ENCODE measurements at regions not wholly inside any gene's neighbourhood (a gene's known extent, or its start where the extent isn't known, plus 50 kb on each side); places are given as distances from the start of the nearest gene placed in this dataset.
"Not testable (repeated sequence)": the region's sequence is repeated elsewhere in the genome, so short reads cannot be mapped to it uniquely, and the experiment has no call there.

DNA sequence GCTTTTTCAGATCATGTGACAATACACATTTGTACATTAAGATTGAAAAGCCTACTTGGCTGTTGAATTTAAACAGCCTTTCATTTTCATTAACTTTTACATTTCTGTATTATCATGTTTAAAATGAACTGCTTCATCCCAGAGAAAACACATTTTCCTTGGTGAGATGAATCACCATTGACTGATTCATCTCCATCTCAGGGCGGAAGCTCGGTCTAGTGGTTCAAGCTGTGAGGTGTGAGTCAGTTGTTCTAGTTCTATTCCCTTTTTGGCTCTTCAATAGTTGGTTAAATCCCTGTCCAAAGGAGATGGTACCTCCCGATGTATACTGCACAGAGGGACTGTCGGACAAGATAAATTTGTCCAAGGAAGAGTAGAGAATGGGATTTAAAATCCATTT is 189.7 kb downstream of the ADCYAP1 start:
- no peak overlapping the region for H3K27ac ChIP-seq
- TF ChIP-seq ZFX (IDR thresholded peaks at IDR 0.05; ENCODE audit: borderline replicate concordance): no peak
- TF ChIP-seq, protein P1, sequence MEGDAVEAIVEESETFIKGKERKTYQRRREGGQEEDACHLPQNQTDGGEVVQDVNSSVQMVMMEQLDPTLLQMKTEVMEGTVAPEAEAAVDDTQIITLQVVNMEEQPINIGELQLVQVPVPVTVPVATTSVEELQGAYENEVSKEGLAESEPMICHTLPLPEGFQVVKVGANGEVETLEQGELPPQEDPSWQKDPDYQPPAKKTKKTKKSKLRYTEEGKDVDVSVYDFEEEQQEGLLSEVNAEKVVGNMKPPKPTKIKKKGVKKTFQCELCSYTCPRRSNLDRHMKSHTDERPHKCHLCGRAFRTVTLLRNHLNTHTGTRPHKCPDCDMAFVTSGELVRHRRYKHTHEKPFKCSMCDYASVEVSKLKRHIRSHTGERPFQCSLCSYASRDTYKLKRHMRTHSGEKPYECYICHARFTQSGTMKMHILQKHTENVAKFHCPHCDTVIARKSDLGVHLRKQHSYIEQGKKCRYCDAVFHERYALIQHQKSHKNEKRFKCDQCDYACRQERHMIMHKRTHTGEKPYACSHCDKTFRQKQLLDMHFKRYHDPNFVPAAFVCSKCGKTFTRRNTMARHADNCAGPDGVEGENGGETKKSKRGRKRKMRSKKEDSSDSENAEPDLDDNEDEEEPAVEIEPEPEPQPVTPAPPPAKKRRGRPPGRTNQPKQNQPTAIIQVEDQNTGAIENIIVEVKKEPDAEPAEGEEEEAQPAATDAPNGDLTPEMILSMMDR (IDR thresholded peaks at IDR 0.05): no peak

- H3K27ac ChIP-seq: not testable (repeated sequence)
Observed at GRCh38 chr18:1097991-1098735, 193.5 kb downstream of the ADCYAP1 start.

DNA sequence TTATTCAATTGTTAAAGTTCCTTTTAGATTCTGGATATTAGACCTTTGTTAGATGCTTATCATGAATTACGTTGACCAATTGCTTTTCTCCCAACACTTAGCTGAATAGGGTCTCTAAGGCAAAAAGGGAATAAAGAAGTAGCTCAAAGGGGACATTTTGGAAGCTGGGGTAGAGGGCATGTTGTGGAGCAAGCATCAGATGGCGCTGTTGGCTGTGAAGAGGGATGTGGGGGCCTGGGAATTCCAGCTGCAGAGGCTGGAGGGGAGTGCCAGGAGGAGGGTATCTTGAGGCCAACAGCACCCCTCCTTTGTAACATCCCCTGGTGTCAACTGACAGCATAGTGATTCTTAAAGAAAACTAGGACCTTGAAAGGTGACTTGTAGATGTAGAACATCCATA is 198.2 kb downstream of the ADCYAP1 start:
- no peak for TF ChIP-seq ZFX (IDR thresholded peaks at IDR 0.05; ENCODE audit: borderline replicate concordance)
- TF ChIP-seq, protein P1 (IDR thresholded peaks at IDR 0.05): no peak
- no peak overlapping the region for H3K27ac ChIP-seq

DNA sequence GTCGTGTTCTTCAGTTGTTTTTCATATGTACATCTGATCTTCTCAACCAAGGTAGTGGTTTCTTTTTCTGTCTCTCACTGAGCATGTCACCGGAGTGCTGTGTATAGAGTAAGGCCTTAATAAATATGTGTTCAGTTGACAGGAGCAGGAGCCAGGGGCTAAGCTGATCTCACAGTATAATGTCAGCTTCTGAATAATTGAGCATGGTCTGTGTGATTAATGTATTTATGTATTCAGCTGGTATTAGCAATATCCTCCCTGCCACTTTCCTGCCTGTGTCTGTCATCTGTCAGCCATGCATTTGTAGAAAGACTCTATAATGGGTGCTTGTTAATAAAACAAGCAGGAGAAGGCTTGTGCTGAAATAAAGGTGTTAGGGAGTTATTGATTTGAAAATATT is 198.9 kb downstream of the ADCYAP1 start:
- no peak overlapping the region for H3K27ac ChIP-seq
- TF ChIP-seq, protein P1 (IDR thresholded peaks at IDR 0.05): no peak
- TF ChIP-seq ZFX (IDR thresholded peaks at IDR 0.05; ENCODE audit: borderline replicate concordance): no peak

- no peak for TF ChIP-seq ZFX (IDR thresholded peaks at IDR 0.05; ENCODE audit: borderline replicate concordance)
- H3K27ac ChIP-seq: no peak overlapping the region
Observed at GRCh38 chr18:1104181-1104881, 199.7 kb downstream of the ADCYAP1 start.

DNA sequence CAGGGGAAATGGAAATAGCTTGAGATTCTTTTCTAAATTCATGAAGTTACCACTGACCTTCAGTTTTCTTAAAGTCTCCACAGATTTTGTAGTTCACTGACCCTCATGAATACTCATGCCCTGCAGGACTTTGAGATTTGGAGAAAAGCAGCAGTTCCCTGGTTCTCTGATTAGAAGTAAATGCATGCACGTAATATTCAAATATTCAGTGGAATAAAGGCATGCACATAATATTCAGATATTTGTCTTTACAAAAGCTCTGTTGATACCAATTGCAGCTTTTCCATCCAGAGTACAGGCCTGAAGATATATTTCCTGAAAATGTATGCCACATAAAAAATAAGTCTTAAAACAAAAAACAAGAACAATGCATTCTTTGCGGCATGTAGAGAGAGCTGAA is 219.8 kb downstream of the ADCYAP1 start:
- no peak overlapping the region for H3K27ac ChIP-seq
- TF ChIP-seq, protein P1 (IDR thresholded peaks at IDR 0.05): no peak
- TF ChIP-seq ZFX (IDR thresholded peaks at IDR 0.05; ENCODE audit: borderline replicate concordance): no peak

DNA sequence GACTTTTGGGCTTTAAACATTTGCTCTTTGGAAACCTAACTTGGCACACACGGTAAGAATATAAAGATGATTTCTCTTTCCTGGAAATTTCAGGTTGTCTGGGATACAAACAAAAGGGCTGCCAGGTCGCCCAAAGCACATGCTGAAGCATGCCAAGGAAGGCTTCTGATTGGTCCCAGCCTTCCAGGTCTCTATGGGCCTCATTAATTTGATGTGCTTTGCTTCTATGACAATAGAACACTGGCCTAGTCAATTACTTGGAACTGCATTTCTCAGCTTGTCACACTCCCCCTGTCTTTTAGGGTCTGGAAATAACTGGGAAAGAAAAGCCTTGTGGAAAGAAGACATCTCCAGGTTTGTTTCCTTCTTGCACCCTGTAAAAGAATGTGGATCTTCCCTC is 228.9 kb downstream of the ADCYAP1 start:
- no peak overlapping the region for H3K27ac ChIP-seq
- no peak for TF ChIP-seq ZFX (IDR thresholded peaks at IDR 0.05; ENCODE audit: borderline replicate concordance)
- TF ChIP-seq, protein P1 (IDR thresholded peaks at IDR 0.05): no peak

GRCh38 chr18:1147730-1148129 is 243.1 kb downstream of the ADCYAP1 start:
- H3K27ac ChIP-seq: no peak overlapping the region
- TF ChIP-seq ZFX (IDR thresholded peaks at IDR 0.05; ENCODE audit: borderline replicate concordance): no peak
- TF ChIP-seq, protein P1 (IDR thresholded peaks at IDR 0.05): no peak

Measured in 22Rv1 (cell line).